Small intestine (tissue), 7 donors: ENCODE measurements at regions not wholly inside any gene's neighbourhood (a gene's known extent, or its start where the extent isn't known, plus 50 kb on each side); places are given as distances from the start of the nearest gene placed in this dataset.

Source experiments
- DNase-seq, 2 donors: peaks; one replicate each; pipeline versions ENCODE4 v3.0.0 to v3.0.0-alpha.2; 2013
- FAIRE-seq: peaks from 2 replicates; lab custom pipeline; 2012; peaks lifted over from hg19 to GRCh38; lab: Jason Lieb, UNC
- H3K27ac ChIP-seq, 3 donors: one replicate each; pipeline ENCODE4 v1.5.1; 2013; ENCODE audit warnings: low read length in 2 of 3, mild to moderate bottlenecking in 2 of 3, control low read depth in 1 of 3, inconsistent platforms in 1 of 3, low read depth in 1 of 3, moderate library complexity in 1 of 3
- H3K27me3 ChIP-seq, 3 donors: one replicate each; pipeline ENCODE4 v1.6.1; 2013; ENCODE audit warnings: low read length in 3 of 3, inconsistent platforms in 1 of 3; ENCODE audit not compliant: control insufficient read depth in 3 of 3, insufficient read depth in 3 of 3
- H3K36me3 ChIP-seq, 3 donors: one replicate each; pipeline ENCODE4 v1.6.1; 2013; ENCODE audit warnings: low read length in 3 of 3, inconsistent platforms in 1 of 3, low read depth in 1 of 3, mild to moderate bottlenecking in 1 of 3, moderate library complexity in 1 of 3; ENCODE audit not compliant: control insufficient read depth in 3 of 3, insufficient read depth in 2 of 3
- H3K4me1 ChIP-seq, 3 donors: one replicate each; pipeline ENCODE4 v1.6.1; 2013; ENCODE audit warnings: low read length in 2 of 3, inconsistent platforms in 1 of 3, low read depth in 1 of 3, mild to moderate bottlenecking in 1 of 3, moderate library complexity in 1 of 3; ENCODE audit not compliant: control insufficient read depth in 3 of 3, insufficient read depth in 2 of 3
- H3K4me3 ChIP-seq, 3 donors: one replicate each; pipeline ENCODE4 v1.5.1; 2013; ENCODE audit warnings: low read length in 3 of 3, control low read depth in 1 of 3, inconsistent platforms in 1 of 3, low read depth in 1 of 3, mild to moderate bottlenecking in 1 of 3, moderate library complexity in 1 of 3
- H3K9me3 ChIP-seq, 2 donors: one replicate each; pipeline ENCODE4 v1.6.1; 2013; ENCODE audit warnings: low read depth in 1 of 2, low read length in 1 of 2; ENCODE audit not compliant: control insufficient read depth in 2 of 2, insufficient read depth in 1 of 2
- whole genome bisulfite sequencing, 3 donors: extraction: QIAGEN DNeasy Blood & Tissue Kit; methylation state at CpG; one replicate each; pipeline ENCODE4 v1.1.7; 2013; 5-methylcytosine and 5-hydroxymethylcytosine counted together
- donor health status: healthy with polysubstance abuse.
- donor health status: control.
- donor health status: control.
- donor health status: Bipolar disorder and iron deficiency.
- donor health status: healthy.

- H3K4me3 ChIP-seq: no peak overlapping the region
- H3K27me3 ChIP-seq: peaks cover 0 to 5% (median 0%) of the 10 kb centered on the region in 3 donors
- H3K36me3 ChIP-seq: no peaks in the 10 kb centered on the region
- no peaks in the 10 kb centered on the region for H3K9me3 ChIP-seq
- FAIRE-seq (no peak), DNase-seq (no peak)
- 90 to 94% (median 91%) methylated on average over 8 of the region's 8 CpGs for WGBS, 3 donors
- H3K4me1 ChIP-seq: peaks cover 0 to 2% (median 0%) of the 10 kb centered on the region in 3 donors
- H3K27ac ChIP-seq: no peak overlapping the region
These were observed 241.8 kb downstream of the TTLL7 start for GRCh38 chr1:83756984-83757717.

DNA sequence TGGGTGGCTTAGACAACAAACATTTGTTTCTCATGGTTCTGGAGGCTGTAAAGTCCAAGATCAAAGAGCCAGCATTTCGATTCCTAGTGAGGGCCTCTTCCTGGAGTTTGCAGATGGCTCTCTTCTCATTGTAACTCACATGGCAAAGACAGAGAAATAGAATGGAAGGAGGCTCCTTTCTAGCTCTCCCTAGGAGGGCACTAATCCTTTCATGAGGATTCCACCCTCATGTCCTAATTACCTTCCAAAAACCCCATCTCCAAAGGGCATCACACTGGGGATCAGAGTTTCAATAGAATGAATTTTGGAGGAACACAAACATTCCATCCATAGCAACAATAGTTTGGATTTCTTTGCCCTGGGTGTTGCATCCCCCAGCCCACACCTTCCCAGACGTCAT lies 247.3 kb downstream of the TTLL7 start:
- H3K27ac ChIP-seq: no peak overlapping the region
- H3K9me3 ChIP-seq: no peaks in the 10 kb centered on the region
- 69 to 84% (median 79%) methylated on average over 2 of the region's 2 CpGs for WGBS, 3 donors
- H3K4me3 ChIP-seq: no peak overlapping the region
- H3K27me3 ChIP-seq: no peaks in the 10 kb centered on the region
- DNase-seq (no peak), FAIRE-seq (no peak)
- no peaks in the 10 kb centered on the region for H3K36me3 ChIP-seq
- no peaks in the 10 kb centered on the region for H3K4me1 ChIP-seq

DNA sequence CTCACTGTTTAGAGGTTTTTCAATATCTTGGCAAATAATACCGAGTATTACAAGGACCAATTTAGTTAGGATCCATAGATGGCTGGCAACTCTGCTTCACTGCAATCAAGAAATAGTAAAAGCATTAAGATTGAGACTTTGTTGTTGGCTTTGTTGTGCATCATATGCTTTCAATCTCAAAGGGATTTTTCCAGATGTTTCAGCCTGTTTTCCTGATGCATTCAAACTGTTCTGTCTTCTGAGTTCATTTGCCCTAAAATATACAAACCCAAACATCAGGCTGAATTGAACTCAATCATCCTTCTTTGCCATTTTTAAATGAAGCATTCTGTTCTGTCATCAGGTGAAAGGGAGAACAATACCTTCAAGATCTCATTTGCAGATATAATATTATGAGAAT lies 248.7 kb downstream of the TTLL7 start:
- 71 to 84% (median 79%) methylated on average over 1 of the region's 1 CpG for WGBS, 3 donors
- FAIRE-seq: no peak
- no peak overlapping the region for H3K27ac ChIP-seq

DNA sequence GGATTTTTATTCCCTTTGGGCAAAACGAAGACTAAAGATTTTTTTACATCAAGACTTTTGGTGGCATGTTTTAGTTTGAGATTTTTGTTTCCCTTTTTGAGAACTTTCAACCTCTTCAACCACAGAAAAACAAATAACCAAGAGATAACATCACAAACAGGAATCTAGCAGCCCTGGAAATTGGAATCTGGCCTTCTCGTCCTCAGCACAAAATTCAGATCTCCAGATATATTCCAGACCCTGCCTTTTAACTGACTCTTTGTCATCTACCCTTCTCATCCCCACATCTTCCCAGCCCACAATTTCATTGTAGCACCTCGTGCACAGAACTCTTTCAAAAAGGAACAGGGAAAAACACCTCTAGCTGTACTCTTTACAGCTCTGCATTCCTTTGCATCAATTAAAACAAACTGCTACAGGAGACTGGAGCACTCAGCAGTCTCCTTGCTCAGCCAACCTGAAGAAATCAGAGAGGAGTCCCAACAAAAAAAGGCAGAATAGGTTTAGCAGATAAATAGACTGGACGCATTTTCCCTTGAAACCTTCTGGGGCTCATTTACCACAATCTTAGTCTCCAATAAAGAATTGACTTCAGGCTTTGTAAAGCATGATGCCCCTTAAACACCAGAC lies 251.0 kb downstream of the TTLL7 start:
- DNase-seq: no peak
- no peak for FAIRE-seq
- 75 to 79% (median 79%) methylated on average over 4 of the region's 4 CpGs for WGBS, 3 donors
- H3K27me3 ChIP-seq: no peaks in the 10 kb centered on the region
- H3K27ac ChIP-seq: no peak overlapping the region
- H3K4me3 ChIP-seq: no peak overlapping the region
- no peaks in the 10 kb centered on the region for H3K9me3 ChIP-seq
- H3K36me3 ChIP-seq: no peaks in the 10 kb centered on the region
- no peaks in the 10 kb centered on the region for H3K4me1 ChIP-seq

More for the DNA sequence above, 248.7 kb downstream of the TTLL7 start:
- H3K4me3 ChIP-seq: no peak overlapping the region
- no peaks in the 10 kb centered on the region for H3K4me1 ChIP-seq
- H3K27me3 ChIP-seq: no peaks in the 10 kb centered on the region
- H3K36me3 ChIP-seq: no peaks in the 10 kb centered on the region
- no peak for DNase-seq
- no peaks in the 10 kb centered on the region for H3K9me3 ChIP-seq

GRCh38 chr1:83746234-83746633 lies 252.7 kb downstream of the TTLL7 start:
- Histone ChIP-seq H3K4me3 (no peak overlapping the region), H3K4me1 (peaks cover 0 to 8% (median 0%) of the 10 kb centered on the region in 3 donors), H3K9me3 (no peaks in the 10 kb centered on the region), H3K36me3 (no peaks in the 10 kb centered on the region), H3K27ac (no peak overlapping the region), H3K27me3 (no peaks in the 10 kb centered on the region)
- whole genome bisulfite sequencing, 3 donors: 22 to 67% (median 40%) methylated on average over 5 of the region's 5 CpGs
- DNase-seq (peak in 1 of 2 donors; percentile 16), FAIRE-seq (no peak)

- FAIRE-seq (no peak), DNase-seq (no peak)
- no peaks in the 10 kb centered on the region for H3K36me3 ChIP-seq
- no peaks in the 10 kb centered on the region for H3K27me3 ChIP-seq
- no peak overlapping the region for H3K4me3 ChIP-seq
- H3K27ac ChIP-seq: peak overlapping the region in 1 of 3 donors; percentile 46
- peaks cover 0 to 8% (median 0%) of the 10 kb centered on the region in 3 donors for H3K4me1 ChIP-seq
- H3K9me3 ChIP-seq: no peaks in the 10 kb centered on the region
- 60 to 68% (median 63%) methylated on average over 3 of the region's 3 CpGs for WGBS, 3 donors
These were observed 256.5 kb downstream of the TTLL7 start for GRCh38 chr1:83742446-83742845.

DNA sequence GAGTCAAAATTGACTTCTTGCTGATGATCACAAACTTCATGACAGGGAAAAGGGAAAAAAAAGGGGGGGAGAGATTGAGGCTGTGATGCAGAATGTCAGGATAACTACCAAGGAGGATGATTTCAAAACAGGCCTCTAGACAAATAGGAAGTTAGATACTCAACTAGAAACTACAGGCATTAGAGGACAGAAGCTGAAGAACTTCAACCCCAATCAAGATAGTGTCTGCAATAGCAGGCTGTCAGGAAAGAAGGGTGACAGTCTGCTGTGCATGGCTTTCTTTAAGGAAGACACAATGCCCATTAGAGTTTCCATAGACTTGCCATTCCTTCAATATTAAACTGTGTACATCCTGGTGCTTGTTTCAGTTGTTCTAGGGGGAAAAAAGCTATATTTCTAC lies 257.2 kb downstream of the TTLL7 start:
- Histone ChIP-seq H3K27ac (peak overlapping the region in 1 of 3 donors; percentile 46), H3K4me1 (peaks cover 0 to 8% (median 0%) of the 10 kb centered on the region in 3 donors), H3K4me3 (no peak overlapping the region), H3K36me3 (no peaks in the 10 kb centered on the region), H3K9me3 (no peaks in the 10 kb centered on the region), H3K27me3 (no peaks in the 10 kb centered on the region)
- FAIRE-seq (no peak), DNase-seq (peak; percentile 17 to 52)

GRCh38 chr1:83741348-83741747 lies 257.6 kb downstream of the TTLL7 start:
- H3K4me1 ChIP-seq: peaks cover 0 to 8% (median 0%) of the 10 kb centered on the region in 3 donors
- H3K27me3 ChIP-seq: no peaks in the 10 kb centered on the region
- FAIRE-seq (no peak), DNase-seq (no peak)
- H3K4me3 ChIP-seq: no peak overlapping the region
- no peaks in the 10 kb centered on the region for H3K36me3 ChIP-seq
- 78 to 90% (median 88%) methylated on average over 2 of the region's 2 CpGs for WGBS, 3 donors
- peak overlapping the region in 1 of 3 donors; percentile 35 for H3K27ac ChIP-seq
- no peaks in the 10 kb centered on the region for H3K9me3 ChIP-seq
